HG03457 (cell line): ENCODE measurements at regions not wholly inside any gene's neighbourhood (a gene's known extent, or its start where the extent isn't known, plus 50 kb on each side); places are given as distances from the start of the nearest gene placed in this dataset.
"Not testable (repeated sequence)": the region's sequence is repeated elsewhere in the genome, so short reads cannot be mapped to it uniquely, and the experiment has no call there.

ENCODE experiments used
- ATAC-seq: cut with Tn5 transposase; IDR thresholded peaks from one replicate; pipeline ENCODE4 v1.9.1; 2021; ENCODE audit warnings: moderate number of reproducible peaks; ENCODE audit not compliant: unreplicated experiment

GRCh38 chr12:67034110-67034879 is 234.9 kb upstream of the CAND1 start:
- no peak for ATAC-seq

- ATAC-seq: no peak
Observed at GRCh38 chr12:67035121-67035520, 234.0 kb upstream of the CAND1 start.

GRCh38 chr12:67038486-67038885 is 230.7 kb upstream of the CAND1 start:
- no peak for ATAC-seq

GRCh38 chr12:67039995-67040860 is 228.9 kb upstream of the CAND1 start:
- no peak for ATAC-seq

DNA sequence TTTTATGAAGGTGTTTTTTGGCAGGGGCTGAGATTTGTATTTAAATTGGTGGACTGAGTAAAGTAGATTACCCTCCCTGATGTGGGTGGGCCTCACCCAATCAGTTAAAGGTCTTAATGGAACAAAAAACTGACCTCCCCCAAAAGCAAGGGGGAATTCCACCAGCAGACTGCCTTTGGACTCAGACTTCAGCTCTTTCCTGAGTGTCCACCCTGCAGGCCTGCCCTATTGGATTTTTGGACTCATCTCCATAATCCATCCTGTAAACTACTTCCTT is 228.4 kb upstream of the CAND1 start:
- no peak for ATAC-seq

- no peak for ATAC-seq
Observed at GRCh38 chr12:67042697-67043131, 226.4 kb upstream of the CAND1 start.

DNA sequence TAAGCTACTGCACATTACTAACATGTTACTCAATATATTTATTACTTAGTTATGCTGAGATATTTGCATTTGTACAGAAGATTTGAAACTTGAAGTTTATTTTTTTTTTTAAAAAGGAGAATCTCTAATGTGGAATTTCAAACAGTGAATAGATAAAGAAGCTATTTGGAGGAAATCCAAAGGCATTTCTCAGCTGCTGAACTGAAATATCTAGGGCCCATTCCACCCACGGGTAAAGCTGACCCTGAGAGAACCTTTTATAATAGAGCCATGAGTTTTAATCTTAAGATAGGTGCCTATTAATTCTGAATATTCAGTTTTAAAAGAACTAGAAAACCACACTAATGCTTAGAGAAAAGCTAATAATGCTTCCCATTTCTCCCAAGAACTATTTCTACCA is 225.4 kb upstream of the CAND1 start:
- ATAC-seq: no peak

DNA sequence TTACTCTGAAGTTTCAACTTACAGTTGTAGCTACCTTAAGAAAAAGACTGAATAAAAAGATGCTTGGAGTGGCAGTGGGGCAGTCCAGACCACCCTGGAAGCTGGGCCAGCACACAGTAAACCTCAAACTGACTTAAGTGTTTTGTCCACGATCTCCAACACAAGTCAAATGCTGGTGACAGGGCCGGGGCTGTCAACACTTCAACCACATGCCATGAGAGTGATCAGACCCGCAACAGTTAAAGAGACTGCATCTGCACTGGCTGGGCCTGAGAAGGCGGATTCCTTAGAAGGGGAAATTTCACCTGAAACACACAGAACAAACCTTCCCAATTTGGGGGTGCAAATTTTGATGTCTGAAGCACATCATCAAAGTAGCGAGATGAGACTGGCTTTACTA is 223.5 kb upstream of the CAND1 start:
- ATAC-seq: no peak

- no peak for ATAC-seq
Observed at GRCh38 chr12:67046062-67046461, 223.1 kb upstream of the CAND1 start.

DNA sequence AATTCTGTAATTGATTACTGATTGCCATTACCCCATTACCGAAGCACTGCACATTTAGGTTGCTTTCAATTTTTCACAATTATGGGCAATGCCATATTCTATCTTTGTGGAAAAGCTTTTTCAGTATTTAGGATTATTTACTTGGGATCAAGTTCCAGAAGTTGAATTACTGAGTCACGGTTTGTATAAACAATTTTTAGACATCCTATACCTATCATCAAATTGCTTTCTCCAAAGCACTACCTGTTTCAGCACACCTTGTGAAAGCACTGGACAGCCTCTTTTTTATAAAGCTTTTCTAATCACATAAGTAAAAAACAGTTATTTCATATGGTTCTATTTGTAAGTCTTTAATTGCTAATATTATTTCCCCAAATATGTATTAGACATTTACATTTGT is 221.5 kb upstream of the CAND1 start:
- ATAC-seq: no peak

DNA sequence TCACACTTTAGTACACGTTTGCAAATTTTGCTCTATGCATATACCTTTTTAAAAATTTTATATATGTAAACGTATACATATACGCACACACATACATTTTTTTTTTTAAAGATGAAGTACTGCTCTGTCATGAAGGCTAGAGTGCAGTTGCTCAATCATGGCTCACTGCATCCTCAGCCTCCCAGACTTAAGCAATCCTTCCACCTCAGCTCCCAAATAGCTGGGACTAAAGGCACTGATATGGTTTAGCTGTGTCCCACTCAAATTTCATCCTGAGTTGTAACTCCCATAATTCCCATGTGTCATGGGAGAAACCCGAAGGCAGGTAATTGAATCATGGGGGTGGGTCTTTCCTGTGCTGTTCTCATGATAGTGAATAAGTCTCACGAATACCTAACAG is 220.8 kb upstream of the CAND1 start:
- no peak for ATAC-seq

- not testable (repeated sequence) for ATAC-seq
Observed at GRCh38 chr12:67049199-67049598, 220.0 kb upstream of the CAND1 start.

GRCh38 chr12:67052981-67053380 is 216.2 kb upstream of the CAND1 start:
- ATAC-seq: no peak

DNA sequence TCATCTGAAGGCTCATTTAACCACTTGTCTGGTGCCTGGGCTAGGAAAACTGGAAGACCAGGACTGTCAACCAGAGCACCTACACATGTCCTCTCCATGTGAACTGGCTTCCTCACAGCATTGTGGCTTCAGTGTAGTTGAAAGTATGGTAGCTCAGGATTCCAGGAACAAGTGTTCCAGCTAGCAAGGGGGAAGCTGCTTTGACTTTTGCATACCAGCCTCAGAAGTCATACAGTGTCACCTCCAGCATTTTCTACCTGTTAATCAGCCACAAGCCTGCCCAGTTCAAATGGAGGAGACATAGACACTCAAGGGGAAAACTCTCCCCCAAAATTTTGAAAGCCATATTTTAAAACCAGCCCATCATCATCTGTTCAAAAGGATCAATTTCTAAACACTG is 212.8 kb upstream of the CAND1 start:
- no peak for ATAC-seq

- no peak for ATAC-seq
Observed at GRCh38 chr12:67057072-67057471, 212.1 kb upstream of the CAND1 start.

DNA sequence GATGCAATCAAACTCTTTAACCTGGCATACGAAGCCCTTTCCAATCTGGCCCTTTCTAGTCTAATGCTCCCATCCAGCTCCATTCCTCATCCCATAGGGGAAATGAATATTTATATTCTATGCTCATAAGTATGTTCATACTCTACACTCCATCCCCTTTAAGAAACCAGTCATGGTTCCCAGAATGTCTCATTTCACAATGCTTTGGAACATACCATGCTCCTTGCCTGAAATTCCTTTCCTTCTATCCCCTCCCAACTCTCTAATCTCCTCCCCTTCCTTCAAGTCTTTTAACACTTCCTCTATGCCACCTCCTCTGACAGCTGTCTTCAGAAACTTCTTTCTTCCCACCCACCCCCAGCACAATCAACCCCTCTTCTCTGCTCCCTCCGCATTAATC is 207.0 kb upstream of the CAND1 start:
- ATAC-seq: no peak

GRCh38 chr12:67067453-67068203 is 201.5 kb upstream of the CAND1 start:
- ATAC-seq: no peak

DNA sequence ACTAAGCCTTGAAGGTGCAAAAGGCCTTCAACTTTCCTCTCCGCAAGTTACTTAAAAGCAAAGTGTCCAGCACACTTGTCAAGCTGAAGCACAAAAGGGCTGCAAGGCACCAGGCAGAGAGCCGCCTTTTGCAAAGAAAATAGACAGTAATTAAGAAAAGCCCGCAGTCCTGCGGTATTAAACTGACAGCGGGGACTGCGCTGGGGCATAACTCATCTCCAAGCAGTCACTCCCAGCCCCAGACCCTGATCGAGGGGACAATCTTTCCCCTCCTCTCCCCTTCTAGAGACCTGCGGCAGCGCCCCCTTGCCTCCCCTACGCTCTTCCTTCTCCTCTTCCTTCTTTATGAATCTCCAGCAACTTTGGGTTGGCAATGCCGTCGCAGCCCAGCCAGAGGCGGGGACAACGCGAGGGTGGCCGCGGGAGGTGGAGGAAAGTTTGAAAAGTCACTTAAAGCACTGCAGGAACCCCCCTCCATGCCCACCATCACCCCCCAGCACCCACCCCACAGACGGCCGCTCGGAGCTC is 200.9 kb upstream of the CAND1 start:
- no peak for ATAC-seq

DNA sequence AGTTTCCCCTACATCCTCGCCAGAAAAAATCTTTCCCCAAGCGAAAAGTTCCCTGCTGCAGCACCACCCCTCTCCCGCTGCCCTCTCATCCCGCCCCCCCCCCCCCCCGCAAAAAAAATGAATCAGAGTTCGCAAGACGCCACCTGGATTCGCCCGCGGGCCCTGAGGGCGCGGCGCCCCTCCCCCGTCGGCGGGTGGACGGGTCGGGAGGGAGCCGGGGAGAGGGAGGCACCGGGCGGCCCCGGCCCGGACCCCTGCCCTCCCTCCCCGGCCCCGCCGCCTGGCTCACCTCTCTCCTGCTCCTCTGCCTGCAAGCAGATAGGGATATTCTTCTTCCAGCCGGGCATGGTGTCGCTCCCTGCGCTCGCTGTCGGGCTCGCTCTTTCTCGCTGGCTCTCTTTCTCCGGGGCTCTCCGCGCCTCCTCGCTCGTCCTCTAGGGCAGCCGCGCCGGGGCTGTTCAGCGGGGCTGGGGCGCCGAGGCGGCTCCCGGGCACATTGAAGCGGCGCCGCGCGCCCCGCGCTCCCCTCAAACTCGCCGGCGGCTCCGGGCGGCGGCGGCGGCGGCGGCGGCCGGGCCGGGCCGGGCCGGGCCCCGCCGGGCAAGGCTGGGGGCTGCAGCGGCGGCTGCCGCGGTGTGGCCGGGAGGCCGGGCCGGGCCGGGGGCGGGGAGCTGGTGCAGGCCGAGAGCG is 200.3 kb upstream of the CAND1 start:
- no peak for ATAC-seq

GRCh38 chr12:67069451-67070306 is 199.5 kb upstream of the CAND1 start:
- no peak for ATAC-seq
